ENCODE measurements at regions not wholly inside any gene's neighbourhood (a gene's known extent, or its start where the extent isn't known, plus 50 kb on each side); places are given as distances from the start of the nearest gene placed in this dataset.

GRCh38 chr5:124602925-124603650 is 143.4 kb downstream of the ZNF608 start:
- H3K18ac ChIP-seq (ENCODE audit: insufficient read length, low read depth, low read length), result no peak overlapping the region
- no peak overlapping the region for H3K4ac ChIP-seq (ENCODE audit: low read depth, low read length)
- no peaks in the 10 kb centered on the region for H3K9me3 ChIP-seq (ENCODE audit: control insufficient read depth, low read depth, low read length)
- no peak overlapping the region for H3K23ac ChIP-seq (ENCODE audit: insufficient read length, low read depth, low read length)
- H3K23me2 ChIP-seq (ENCODE audit: insufficient read length, low read depth, low read length, poor library complexity, severe bottlenecking), result no peaks in the 10 kb centered on the region
- no peaks in the 10 kb centered on the region for H4K20me1 ChIP-seq (ENCODE audit: control insufficient read depth, insufficient read depth, insufficient read length)
- H3K4me2 ChIP-seq (ENCODE audit: insufficient read depth, insufficient read length, low read length), result no peak overlapping the region
- no peak overlapping the region for H3K9ac ChIP-seq (ENCODE audit: extremely low read depth, insufficient read length, low read length)
- Mint-ChIP-seq H3K36me3 (ENCODE audit: insufficient read depth in 1 of 3, low read depth in 3 of 3) (no peaks in the 10 kb centered on the region), H3K27me3 (ENCODE audit: low read depth) (no peaks in the 10 kb centered on the region; the same call in 1 of the 2 replicates), H3K9me3 (no peaks in the 10 kb centered on the region), H3K27ac (no peak overlapping the region), H3K4me3 (no peak overlapping the region), H3K4me1 (peaks cover 15 to 17% of the 10 kb centered on the region in 2 experiments)
- H3K56ac ChIP-seq (ENCODE audit: insufficient read length, low read depth, low read length), result no peak overlapping the region
- H3K79me1 ChIP-seq (ENCODE audit: insufficient read depth, low read depth, low read length, poor library complexity, severe bottlenecking), result no peaks in the 10 kb centered on the region
- no peak overlapping the region for H3T11ph ChIP-seq (ENCODE audit: low read length)
- H2AK5ac ChIP-seq (ENCODE audit: insufficient read length, low read length), result no peak overlapping the region
- no peak overlapping the region for H4K5ac ChIP-seq (ENCODE audit: insufficient read length, low read depth, low read length)
- TF ChIP-seq CTCF (conservative IDR thresholded peaks at IDR 0.05), result no peak
- no peak overlapping the region for H2AFZ ChIP-seq (ENCODE audit: low read length)
- H2BK20ac ChIP-seq (ENCODE audit: low read depth, low read length, poor library complexity, severe bottlenecking), result no peak overlapping the region
- H3K14ac ChIP-seq (ENCODE audit: insufficient read depth, low read length), result no peak overlapping the region
- no peak overlapping the region for H3K27ac ChIP-seq (ENCODE audit: insufficient read length, low read depth, low read length)
- no peak overlapping the region for H2BK5ac ChIP-seq (ENCODE audit: insufficient read length, low read length)
- H3K4me1 ChIP-seq (ENCODE audit: insufficient read depth, low read length), result peaks cover 4% of the 10 kb centered on the region; the same call in 1 of the 2 replicates
- no peak overlapping the region for H4K91ac ChIP-seq (ENCODE audit: insufficient read length, low read depth, low read length)
- H2BK15ac ChIP-seq (ENCODE audit: low read depth, low read length), result no peak overlapping the region
- H3K27me3 ChIP-seq (ENCODE audit: insufficient read depth, low read length), result no peaks in the 10 kb centered on the region
- no peak for DNase-seq
- WGBS (ENCODE audit: extremely low coverage, insufficient read length, low lambda C conversion rate), result no CpG with 5 or more reads among the region's 1 CpG
- H4K8ac ChIP-seq (replicated peaks; ENCODE audit: insufficient read length, low read depth, low read length), result no peak overlapping the region
- no peak overlapping the region for H2BK120ac ChIP-seq (ENCODE audit: low read depth, low read length, poor library complexity, severe bottlenecking)
- no peaks in the 10 kb centered on the region for H3K79me2 ChIP-seq (ENCODE audit: insufficient read depth, low read length)
- no peak overlapping the region for H2BK12ac ChIP-seq (ENCODE audit: insufficient read length, low read depth, low read length)
